Endodermal cell (in vitro differentiated cells): ENCODE measurements at regions not wholly inside any gene's neighbourhood (a gene's known extent, or its start where the extent isn't known, plus 50 kb on each side); places are given as distances from the start of the nearest gene placed in this dataset.
"Not testable (repeated sequence)": the region's sequence is repeated elsewhere in the genome, so short reads cannot be mapped to it uniquely, and the experiment has no call there.

ENCODE experiments used
- DNase-seq: peaks from one replicate; pipeline ENCODE4 v3.0.0-alpha.2; 2017
- H3K27ac ChIP-seq: 2 replicates; pipeline ENCODE4 v1.5.1; 2013; ENCODE audit warnings: mild to moderate bottlenecking, low read depth, low read length, moderate library complexity
- H3K27me3 ChIP-seq: 2 replicates; pipeline ENCODE4 v1.6.1; 2013; ENCODE audit warnings: mild to moderate bottlenecking, low read length, moderate library complexity; ENCODE audit not compliant: insufficient read depth, control insufficient read depth, poor library complexity, severe bottlenecking
- H3K36me3 ChIP-seq: 2 replicates; pipeline ENCODE4 v1.7.0; 2013; ENCODE audit warnings: mild to moderate bottlenecking, low read length, moderate library complexity; ENCODE audit not compliant: control insufficient read depth, insufficient read depth
- H3K4me1 ChIP-seq: one replicate; pipeline ENCODE4 v1.7.0; 2013; ENCODE audit warnings: low read length; ENCODE audit not compliant: control insufficient read depth, insufficient read depth
- H3K4me3 ChIP-seq: 2 replicates; pipeline ENCODE4 v1.5.1; 2013; ENCODE audit warnings: mild to moderate bottlenecking, low read length, moderate library complexity
- H3K9ac ChIP-seq: 2 replicates; pipeline ENCODE4 v1.6.1; 2013; ENCODE audit warnings: mild to moderate bottlenecking, low read length, moderate library complexity; ENCODE audit not compliant: poor library complexity, severe bottlenecking; ENCODE audit errors: extremely low read depth
- H3K9me3 ChIP-seq: 2 replicates; pipeline ENCODE4 v1.6.1; 2013; ENCODE audit warnings: mild to moderate bottlenecking, low read length, moderate library complexity; ENCODE audit not compliant: control insufficient read depth
- H3K27ac Mint-ChIP-seq: 2 replicates; pipeline ENCODE4 v1.8.0; 2020; ENCODE audit warnings: mixed read lengths
- H3K27me3 Mint-ChIP-seq: 2 replicates; pipeline ENCODE4 v1.8.0; 2021; ENCODE audit warnings: mild to moderate bottlenecking, mixed read lengths; ENCODE audit not compliant: insufficient read depth
- H3K36me3 Mint-ChIP-seq: 2 replicates; pipeline ENCODE4 v1.8.0; 2020; ENCODE audit warnings: low read depth, mixed read lengths
- H3K4me1 Mint-ChIP-seq: 2 replicates; pipeline ENCODE4 v1.8.0; 2020; ENCODE audit warnings: mixed read lengths
- H3K4me3 Mint-ChIP-seq: 2 replicates; pipeline ENCODE4 v1.8.0; 2020; ENCODE audit warnings: mild to moderate bottlenecking, moderate library complexity, mixed read lengths
- H3K9me3 Mint-ChIP-seq: 2 replicates; pipeline ENCODE4 v1.8.0; 2020; ENCODE audit warnings: mild to moderate bottlenecking, mixed read lengths
- WGBS, 2 experiments: methylation state at CpG; one replicate each; pipeline versions ENCODE4 v1.1.5 to v1.1.7; 2013; ENCODE audit warnings: missing lambda C conversion rate in 2 of 2, mixed read lengths in 1 of 2; ENCODE audit not compliant: insufficient coverage in 1 of 2, insufficient read length in 1 of 2; 5-methylcytosine and 5-hydroxymethylcytosine counted together
- TF ChIP-seq, protein P1 (sequence below): fragments of 200-600 bp; sonication (generic); conservative IDR thresholded peaks from 2 replicates; pipeline ENCODE4 v1.5.0; 2021; ENCODE audit warnings: antibody characterized with exemption, mild to moderate bottlenecking

DNA sequence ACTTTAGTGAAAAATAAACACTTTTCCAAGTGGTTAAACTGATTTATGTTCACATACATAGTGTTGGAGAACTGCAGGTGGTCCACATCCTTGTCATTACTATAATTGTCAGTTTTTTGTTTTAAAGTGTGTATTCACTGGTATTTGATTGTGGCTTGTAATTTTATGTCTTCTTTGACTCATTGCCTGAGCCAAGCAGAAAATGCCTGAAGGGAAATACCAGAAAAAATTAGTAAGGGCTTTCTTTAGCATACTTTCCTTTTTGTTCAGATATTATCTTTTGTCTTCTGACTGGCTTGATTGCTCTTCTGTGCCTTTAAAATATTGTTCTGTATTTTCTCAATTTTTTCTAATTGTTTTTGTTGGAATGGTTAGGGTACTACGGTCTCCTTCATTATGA lies 981.3 kb downstream of the C4orf33 start:
- no peak for DNase-seq
- Mint-ChIP-seq H3K36me3 (no peaks in the 10 kb centered on the region), H3K4me3 (no peak overlapping the region), H3K27ac (no peak overlapping the region), H3K4me1 (peaks cover 23% of the 10 kb centered on the region), H3K27me3 (no peaks in the 10 kb centered on the region), H3K9me3 (no peaks in the 10 kb centered on the region)
- H3K27me3 ChIP-seq = no peaks in the 10 kb centered on the region
- no peaks in the 10 kb centered on the region for H3K36me3 ChIP-seq
- TF ChIP-seq, protein P1, sequence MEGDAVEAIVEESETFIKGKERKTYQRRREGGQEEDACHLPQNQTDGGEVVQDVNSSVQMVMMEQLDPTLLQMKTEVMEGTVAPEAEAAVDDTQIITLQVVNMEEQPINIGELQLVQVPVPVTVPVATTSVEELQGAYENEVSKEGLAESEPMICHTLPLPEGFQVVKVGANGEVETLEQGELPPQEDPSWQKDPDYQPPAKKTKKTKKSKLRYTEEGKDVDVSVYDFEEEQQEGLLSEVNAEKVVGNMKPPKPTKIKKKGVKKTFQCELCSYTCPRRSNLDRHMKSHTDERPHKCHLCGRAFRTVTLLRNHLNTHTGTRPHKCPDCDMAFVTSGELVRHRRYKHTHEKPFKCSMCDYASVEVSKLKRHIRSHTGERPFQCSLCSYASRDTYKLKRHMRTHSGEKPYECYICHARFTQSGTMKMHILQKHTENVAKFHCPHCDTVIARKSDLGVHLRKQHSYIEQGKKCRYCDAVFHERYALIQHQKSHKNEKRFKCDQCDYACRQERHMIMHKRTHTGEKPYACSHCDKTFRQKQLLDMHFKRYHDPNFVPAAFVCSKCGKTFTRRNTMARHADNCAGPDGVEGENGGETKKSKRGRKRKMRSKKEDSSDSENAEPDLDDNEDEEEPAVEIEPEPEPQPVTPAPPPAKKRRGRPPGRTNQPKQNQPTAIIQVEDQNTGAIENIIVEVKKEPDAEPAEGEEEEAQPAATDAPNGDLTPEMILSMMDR = no peak
- H3K9me3 ChIP-seq = no peaks in the 10 kb centered on the region
- WGBS, 2 experiments = no CpG with 5 or more reads among the region's 1 CpG
- H3K4me3 ChIP-seq = no peak overlapping the region
- no peak overlapping the region for H3K9ac ChIP-seq
- no peak overlapping the region for H3K27ac ChIP-seq
- peaks cover 3% of the 10 kb centered on the region for H3K4me1 ChIP-seq

- not testable (repeated sequence) for H3K27me3 Mint-ChIP-seq, H3K36me3 ChIP-seq, H3K9me3 ChIP-seq, H3K36me3 Mint-ChIP-seq, H3K4me3 ChIP-seq, H3K4me1 ChIP-seq, H3K4me1 Mint-ChIP-seq, H3K27ac ChIP-seq, H3K9ac ChIP-seq, H3K27me3 ChIP-seq, H3K9me3 Mint-ChIP-seq, DNase-seq, H3K27ac Mint-ChIP-seq, H3K4me3 Mint-ChIP-seq
- 92% methylated on average over 2 of the region's 2 CpGs; no CpG with 5 or more reads in 1 of the 2 experiments for WGBS, 2 experiments
These were observed 983.1 kb downstream of the C4orf33 start for GRCh38 chr4:130079027-130079426.

DNA sequence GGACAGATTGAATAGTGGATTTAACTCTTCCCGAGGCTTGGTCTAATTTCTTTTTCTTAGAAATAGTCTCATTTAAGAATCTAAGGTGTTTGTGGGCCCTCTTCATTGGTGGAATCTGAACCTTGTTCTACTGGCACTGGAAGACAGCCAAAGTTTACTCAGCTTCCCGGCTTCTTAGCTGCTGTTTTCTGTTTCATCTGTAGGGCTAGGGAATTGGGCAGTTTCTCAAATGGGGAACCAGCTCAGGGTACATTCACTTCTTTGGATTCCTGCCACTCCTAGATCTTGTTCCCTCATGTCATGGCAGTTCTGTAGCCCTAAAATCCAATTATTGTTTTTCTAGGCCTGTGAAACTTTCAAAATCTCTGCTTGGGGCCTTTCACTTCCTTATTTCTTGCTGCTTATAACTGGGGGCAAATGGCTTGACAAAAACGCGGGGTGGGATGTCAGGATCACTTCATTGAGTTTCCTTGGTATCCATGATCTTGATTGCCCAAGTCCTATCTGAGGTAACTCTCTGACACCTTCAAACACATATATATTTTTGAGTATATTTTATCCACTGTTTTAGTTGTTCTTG lies 985.0 kb downstream of the C4orf33 start:
- Mint-ChIP-seq H3K27ac (no peak overlapping the region), H3K36me3 (no peaks in the 10 kb centered on the region)
- DNase-seq = no peak

More for the DNA sequence above, 985.0 kb downstream of the C4orf33 start:
- H3K9me3 Mint-ChIP-seq = no peaks in the 10 kb centered on the region
- Histone ChIP-seq H3K9ac (no peak overlapping the region), H3K9me3 (no peaks in the 10 kb centered on the region), H3K4me3 (no peak overlapping the region), H3K27me3 (no peaks in the 10 kb centered on the region), H3K27ac (no peak overlapping the region), H3K4me1 (no peaks in the 10 kb centered on the region), H3K36me3 (no peaks in the 10 kb centered on the region)
- H3K4me3 Mint-ChIP-seq = no peak overlapping the region
- TF ChIP-seq, protein P1 = peak; percentile 22
- 95% methylated on average over 4 of the region's 4 CpGs; no CpG with 5 or more reads in 1 of the 2 experiments for whole genome bisulfite sequencing, 2 experiments
- H3K4me1 Mint-ChIP-seq = peaks cover 12% of the 10 kb centered on the region
- H3K27me3 Mint-ChIP-seq = no peaks in the 10 kb centered on the region
